HUES64 (cell line): ENCODE measurements at regions not wholly inside any gene's neighbourhood (a gene's known extent, or its start where the extent isn't known, plus 50 kb on each side); places are given as distances from the start of the nearest gene placed in this dataset.

Experiments used
- H3K27ac ChIP-seq: 2 replicates; pipeline ENCODE4 v1.7.0; 2013; ENCODE audit warnings: low read depth, low read length, inconsistent platforms
- H3K27me3 ChIP-seq: 2 replicates; pipeline ENCODE4 v1.6.1; 2013; ENCODE audit warnings: mild to moderate bottlenecking, low read length; ENCODE audit not compliant: insufficient read depth
- H3K36me3 ChIP-seq: 2 replicates; pipeline ENCODE4 v1.6.1; 2013; ENCODE audit warnings: mild to moderate bottlenecking, low read length; ENCODE audit not compliant: insufficient read depth
- H3K4me1 ChIP-seq: 2 replicates; pipeline ENCODE4 v1.6.1; 2013; ENCODE audit warnings: mild to moderate bottlenecking, low read length, moderate library complexity; ENCODE audit not compliant: insufficient read depth
- H3K4me3 ChIP-seq: 2 replicates; pipeline ENCODE4 v1.5.1; 2013; ENCODE audit warnings: mild to moderate bottlenecking, low read length, moderate library complexity
- H3K9ac ChIP-seq: 2 replicates; pipeline ENCODE4 v1.6.1; 2013; ENCODE audit warnings: mild to moderate bottlenecking, low read depth, low read length
- H3K9me3 ChIP-seq: 2 replicates; pipeline ENCODE4 v1.6.1; 2013; ENCODE audit warnings: low read depth, low read length; ENCODE audit not compliant: insufficient read depth
- WGBS: fragments of 150-250, 120-280 bp; methylation state at CpG from one replicate; pipeline ENCODE4 v1.1.7; 2013; ENCODE audit warnings: missing lambda C conversion rate; 5-methylcytosine and 5-hydroxymethylcytosine counted together

- no peak overlapping the region for H3K4me3 ChIP-seq
- 94% methylated on average over 24 of the region's 25 CpGs for WGBS
- H3K9me3 ChIP-seq, result no peaks in the 10 kb centered on the region
- no peak overlapping the region for H3K9ac ChIP-seq
- no peaks in the 10 kb centered on the region for H3K36me3 ChIP-seq
- no peak overlapping the region for H3K27ac ChIP-seq
- no peaks in the 10 kb centered on the region for H3K4me1 ChIP-seq
- no peaks in the 10 kb centered on the region for H3K27me3 ChIP-seq
Measured at GRCh38 chr5:3142261-3143027, 391.0 kb upstream of the IRX2 start.

GRCh38 chr5:3140117-3140516 is 388.6 kb upstream of the IRX2 start:
- no peaks in the 10 kb centered on the region for H3K4me1 ChIP-seq
- no peaks in the 10 kb centered on the region for H3K36me3 ChIP-seq
- H3K27ac ChIP-seq, result no peak overlapping the region
- no peak overlapping the region for H3K4me3 ChIP-seq
- H3K9me3 ChIP-seq, result no peaks in the 10 kb centered on the region
- H3K27me3 ChIP-seq, result no peaks in the 10 kb centered on the region
- no peak overlapping the region for H3K9ac ChIP-seq
- 96% methylated on average over 7 of the region's 7 CpGs for WGBS

- Histone ChIP-seq H3K4me1 (no peaks in the 10 kb centered on the region), H3K27ac (no peak overlapping the region), H3K27me3 (no peaks in the 10 kb centered on the region), H3K36me3 (no peaks in the 10 kb centered on the region), H3K9me3 (no peaks in the 10 kb centered on the region), H3K4me3 (no peak overlapping the region), H3K9ac (no peak overlapping the region)
- WGBS, result 89% methylated on average over 6 of the region's 6 CpGs
Measured at GRCh38 chr5:3139499-3139931, 388.0 kb upstream of the IRX2 start.

- H3K27me3 ChIP-seq, result no peaks in the 10 kb centered on the region; the same call in 1 of the 2 replicates
- no peaks in the 10 kb centered on the region for H3K36me3 ChIP-seq
- H3K4me1 ChIP-seq, result no peaks in the 10 kb centered on the region
- H3K9me3 ChIP-seq, result no peaks in the 10 kb centered on the region
- no peak overlapping the region for H3K27ac ChIP-seq
- 65% methylated on average over 8 of the region's 8 CpGs for WGBS
- H3K4me3 ChIP-seq, result no peak overlapping the region
- no peak overlapping the region for H3K9ac ChIP-seq
Measured at GRCh38 chr5:3131161-3131560, 379.7 kb upstream of the IRX2 start.

DNA sequence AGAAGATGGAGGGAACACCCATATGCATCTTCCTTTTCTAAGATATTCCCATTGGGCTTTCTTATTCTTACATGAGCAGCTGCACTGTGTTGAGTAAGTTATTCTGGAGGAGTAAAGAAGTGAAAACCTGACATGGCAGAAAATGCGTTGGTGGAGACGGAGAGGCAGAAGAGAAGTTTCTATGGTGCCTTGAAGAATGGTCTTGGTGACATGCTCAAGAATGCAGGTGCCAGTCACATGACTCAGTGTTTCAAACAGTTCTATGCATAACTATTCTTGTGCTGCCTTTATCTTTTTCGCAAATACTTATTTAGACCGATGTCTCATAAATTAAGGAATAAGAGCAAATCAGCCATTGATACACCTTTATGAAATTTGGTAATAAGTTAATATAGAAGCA is 377.8 kb upstream of the IRX2 start:
- Histone ChIP-seq H3K4me1 (peaks cover 14% of the 10 kb centered on the region), H3K9me3 (no peaks in the 10 kb centered on the region), H3K27ac (no peak overlapping the region), H3K9ac (no peak overlapping the region), H3K4me3 (no peak overlapping the region), H3K36me3 (no peaks in the 10 kb centered on the region), H3K27me3 (no peaks in the 10 kb centered on the region; the same call in 1 of the 2 replicates)
- WGBS, result 96% methylated on average over 3 of the region's 4 CpGs

GRCh38 chr5:3127423-3127911 is 376.0 kb upstream of the IRX2 start:
- Histone ChIP-seq H3K4me1 (peaks cover 32% of the 10 kb centered on the region), H3K36me3 (no peaks in the 10 kb centered on the region), H3K4me3 (no peak overlapping the region), H3K9ac (no peak overlapping the region), H3K9me3 (no peaks in the 10 kb centered on the region), H3K27me3 (peaks cover under 1% of the 10 kb centered on the region; the same call in 1 of the 2 replicates), H3K27ac (no peak overlapping the region)
- WGBS, result 93% methylated on average over 9 of the region's 9 CpGs

DNA sequence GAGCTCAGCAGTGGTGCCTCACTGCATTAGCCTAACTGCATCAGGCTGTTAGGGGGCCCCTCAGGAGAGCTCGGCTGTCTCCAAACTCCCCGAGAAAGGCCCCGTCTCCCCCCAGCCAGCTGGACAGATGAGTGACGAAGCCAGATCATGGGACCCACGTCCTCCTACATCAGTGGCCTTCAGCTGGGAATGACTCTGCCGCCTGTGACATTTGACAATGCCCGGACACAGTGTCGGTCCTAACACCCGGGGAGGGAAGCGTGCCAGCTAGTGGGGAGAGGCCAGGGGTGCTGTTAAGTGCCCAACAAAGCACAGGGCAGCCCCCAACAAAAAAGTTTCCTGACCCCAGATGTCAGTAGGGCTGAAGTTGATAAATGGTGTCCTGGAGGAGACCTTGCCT is 375.2 kb upstream of the IRX2 start:
- WGBS, result 85% methylated on average over 10 of the region's 10 CpGs
- Histone ChIP-seq H3K4me3 (no peak overlapping the region), H3K9ac (no peak overlapping the region), H3K27me3 (peaks cover 9% of the 10 kb centered on the region), H3K9me3 (no peaks in the 10 kb centered on the region), H3K27ac (no peak overlapping the region), H3K36me3 (no peaks in the 10 kb centered on the region), H3K4me1 (peaks cover 40% of the 10 kb centered on the region)

DNA sequence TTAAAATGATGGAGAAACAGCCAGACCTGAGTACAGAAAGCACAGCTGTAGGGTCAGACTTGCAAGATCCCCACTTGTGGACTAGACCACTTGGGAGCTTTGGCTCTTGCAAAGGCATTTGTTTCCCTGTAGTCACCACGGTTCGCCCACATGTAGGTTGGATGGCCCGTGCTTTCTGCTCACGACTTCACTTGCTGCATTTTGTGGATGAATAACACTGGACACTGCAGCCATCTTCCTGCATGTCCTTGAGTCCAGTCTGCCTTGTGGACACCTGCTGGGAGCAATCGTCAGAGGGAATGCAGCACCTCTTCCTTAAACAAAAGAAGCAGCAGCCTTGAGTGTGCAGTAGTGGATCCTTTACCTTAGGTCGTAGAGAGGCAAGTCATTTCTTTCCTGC is 372.9 kb upstream of the IRX2 start:
- H3K27me3 ChIP-seq, result peaks cover 31% of the 10 kb centered on the region
- no peaks in the 10 kb centered on the region for H3K9me3 ChIP-seq
- H3K4me3 ChIP-seq, result no peak overlapping the region
- H3K27ac ChIP-seq, result peak overlapping the region; percentile 96; the same call in 1 of the 2 replicates
- 0 out of 2 replicates have a peak overlapping the region, but pooled peaks have one; percentile 1 for H3K9ac ChIP-seq
- H3K4me1 ChIP-seq, result peaks cover 63% of the 10 kb centered on the region
- WGBS, result 53% methylated on average over 6 of the region's 6 CpGs
- H3K36me3 ChIP-seq, result no peaks in the 10 kb centered on the region

- Histone ChIP-seq H3K36me3 (no peaks in the 10 kb centered on the region), H3K4me1 (peaks cover 69% of the 10 kb centered on the region), H3K27me3 (peaks cover 38% of the 10 kb centered on the region), H3K9me3 (no peaks in the 10 kb centered on the region), H3K9ac (peak overlapping the region; percentile 18; the same call in 1 of the 2 replicates), H3K4me3 (peak overlapping the region; percentile 24; the same call in 1 of the 2 replicates), H3K27ac (peak overlapping the region; percentile 96)
- no CpG with 5 or more reads among the region's 1 CpG for WGBS
Measured at GRCh38 chr5:3123763-3124157, 372.3 kb upstream of the IRX2 start.

GRCh38 chr5:3122985-3123762 is 371.7 kb upstream of the IRX2 start:
- under 1% methylated on average over 5 of the region's 6 CpGs for WGBS
- Histone ChIP-seq H3K27ac (peak overlapping the region; percentile 96), H3K27me3 (peaks cover 44% of the 10 kb centered on the region), H3K9ac (peak overlapping the region; percentile 18), H3K4me1 (peaks cover 75% of the 10 kb centered on the region), H3K9me3 (no peaks in the 10 kb centered on the region), H3K4me3 (peak overlapping the region; percentile 24), H3K36me3 (no peaks in the 10 kb centered on the region)

DNA sequence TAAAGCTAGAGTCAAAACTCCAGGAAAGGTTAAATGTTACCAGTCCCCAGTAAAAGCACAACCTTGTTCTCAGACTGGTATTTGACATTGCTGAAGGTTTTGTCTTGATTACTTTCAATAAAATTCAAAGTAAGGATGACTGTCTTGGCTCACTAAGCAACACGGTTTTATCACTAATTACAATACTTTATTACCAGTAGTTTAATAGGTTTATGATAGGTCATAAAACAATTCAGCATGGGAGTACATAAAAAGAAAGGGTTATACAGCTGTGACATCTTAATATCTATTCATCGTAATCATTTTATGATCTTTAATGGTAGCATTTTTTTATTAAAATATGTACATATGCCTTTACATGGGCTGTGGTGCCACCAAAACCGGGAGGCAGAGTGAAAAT is 370.7 kb upstream of the IRX2 start:
- H3K9ac ChIP-seq, result no peak overlapping the region; the same call in 1 of the 2 replicates
- H3K27ac ChIP-seq, result peak overlapping the region; percentile 96; the same call in 1 of the 2 replicates
- no peaks in the 10 kb centered on the region for H3K9me3 ChIP-seq
- H3K4me1 ChIP-seq, result peaks cover 85% of the 10 kb centered on the region
- H3K36me3 ChIP-seq, result no peaks in the 10 kb centered on the region
- no CpG with 5 or more reads among the region's 3 CpGs for WGBS
- peaks cover 50% of the 10 kb centered on the region for H3K27me3 ChIP-seq
- H3K4me3 ChIP-seq, result peak overlapping the region; percentile 8; the same call in 1 of the 2 replicates
